Activated T-cell treated with anti-CD3 and anti-CD28 coated beads for 4 hours (primary cell): ENCODE measurements at regions not wholly inside any gene's neighbourhood (a gene's known extent, or its start where the extent isn't known, plus 50 kb on each side); places are given as distances from the start of the nearest gene placed in this dataset.

Source experiments
- DNase-seq: peaks from one replicate; pipeline ENCODE4 v3.0.0-alpha.2; 2020

DNA sequence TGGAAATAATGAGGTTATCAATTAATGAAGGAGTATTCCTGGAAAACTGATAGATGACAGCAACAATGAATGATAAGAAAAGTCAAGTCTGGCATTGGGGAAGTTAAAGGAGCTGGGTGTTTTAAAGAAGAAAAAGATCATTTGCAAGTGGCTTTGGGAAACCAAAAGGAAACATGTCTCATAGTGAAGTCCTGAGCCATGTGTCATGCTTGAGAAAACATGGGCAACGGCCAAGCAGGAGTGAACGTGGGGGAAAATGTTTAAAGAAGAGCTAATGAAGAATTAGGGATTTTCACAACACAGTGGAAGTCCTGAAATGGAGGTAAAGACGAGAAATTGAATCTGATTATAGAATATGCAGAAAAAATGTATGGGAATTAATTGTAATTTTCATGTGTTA, 1383.2 kb upstream of the CELF2 start:
- DNase-seq = no peak

DNA sequence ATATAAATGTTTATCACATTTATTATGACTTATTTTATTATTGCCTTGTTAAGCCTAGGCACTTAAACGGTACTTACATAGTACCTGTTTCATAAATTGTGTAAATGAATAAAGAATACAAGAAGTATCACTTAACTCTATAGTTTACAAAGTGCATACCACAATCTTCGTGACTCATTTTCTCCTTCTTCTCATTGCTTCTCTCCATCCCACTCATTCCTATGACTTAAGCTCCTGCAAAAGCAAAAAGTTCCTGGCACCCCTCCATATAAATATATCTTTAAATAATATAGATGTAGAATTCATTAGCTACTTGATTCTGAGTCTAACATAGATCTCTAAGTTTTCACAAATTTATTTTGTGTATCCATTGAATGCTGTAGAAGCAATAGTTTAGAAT, 1382.0 kb upstream of the CELF2 start:
- DNase-seq = no peak

DNA sequence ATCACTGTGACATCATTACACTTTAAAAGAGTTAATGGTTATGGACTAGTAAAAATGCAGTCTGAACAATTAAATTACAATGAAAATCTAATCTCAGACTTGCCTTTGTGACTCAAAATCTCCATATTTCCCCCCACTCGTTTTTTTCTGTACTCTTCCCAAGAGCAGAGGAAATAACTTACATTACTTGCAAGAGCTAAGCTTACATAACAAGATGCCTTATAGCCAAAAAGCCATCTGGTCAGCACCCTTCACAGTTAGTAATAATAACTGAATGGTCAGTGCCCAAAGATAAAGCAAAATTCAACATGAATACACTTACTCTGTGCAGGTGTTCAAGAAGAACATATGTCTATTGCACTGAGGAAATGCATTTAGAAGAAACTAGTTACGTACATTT, 1381.5 kb upstream of the CELF2 start:
- no peak for DNase-seq

DNA sequence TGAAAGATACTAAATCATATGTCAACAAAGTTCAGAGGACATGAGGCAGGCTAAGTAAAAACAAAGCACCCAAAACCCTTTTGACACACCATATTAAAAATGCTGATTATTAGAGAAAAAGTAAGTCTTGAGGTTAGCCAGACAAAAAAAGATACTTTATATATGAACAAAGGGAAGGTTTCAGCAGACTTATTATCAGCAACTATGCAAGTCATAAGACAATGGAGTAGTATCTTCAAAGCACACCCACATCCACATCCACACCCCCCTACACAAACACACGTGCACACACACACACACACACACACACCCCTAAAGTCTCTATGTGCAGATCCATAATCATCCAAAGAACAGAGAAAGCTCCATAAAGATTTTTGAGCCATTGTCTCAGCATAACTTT, 1373.9 kb upstream of the CELF2 start:
- DNase-seq = no peak

DNA sequence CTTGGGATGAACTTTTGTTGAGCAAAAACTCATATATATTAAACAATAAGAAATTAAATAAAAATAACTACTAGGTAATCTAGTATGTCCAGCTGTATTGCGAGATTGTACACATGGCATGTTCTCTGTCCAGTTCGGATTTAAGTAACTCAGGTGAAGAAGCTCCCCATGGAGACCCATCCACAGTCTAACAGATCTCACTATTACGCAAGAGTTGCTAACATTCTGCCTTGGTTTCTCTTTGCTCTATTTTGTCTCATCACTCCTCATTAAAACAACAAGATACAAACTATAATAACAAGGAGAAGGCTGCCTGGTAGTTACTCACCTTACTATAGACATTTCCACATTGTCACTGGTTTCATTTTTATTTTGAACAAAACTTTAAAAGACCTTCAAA, 1372.3 kb upstream of the CELF2 start:
- DNase-seq = no peak

DNA sequence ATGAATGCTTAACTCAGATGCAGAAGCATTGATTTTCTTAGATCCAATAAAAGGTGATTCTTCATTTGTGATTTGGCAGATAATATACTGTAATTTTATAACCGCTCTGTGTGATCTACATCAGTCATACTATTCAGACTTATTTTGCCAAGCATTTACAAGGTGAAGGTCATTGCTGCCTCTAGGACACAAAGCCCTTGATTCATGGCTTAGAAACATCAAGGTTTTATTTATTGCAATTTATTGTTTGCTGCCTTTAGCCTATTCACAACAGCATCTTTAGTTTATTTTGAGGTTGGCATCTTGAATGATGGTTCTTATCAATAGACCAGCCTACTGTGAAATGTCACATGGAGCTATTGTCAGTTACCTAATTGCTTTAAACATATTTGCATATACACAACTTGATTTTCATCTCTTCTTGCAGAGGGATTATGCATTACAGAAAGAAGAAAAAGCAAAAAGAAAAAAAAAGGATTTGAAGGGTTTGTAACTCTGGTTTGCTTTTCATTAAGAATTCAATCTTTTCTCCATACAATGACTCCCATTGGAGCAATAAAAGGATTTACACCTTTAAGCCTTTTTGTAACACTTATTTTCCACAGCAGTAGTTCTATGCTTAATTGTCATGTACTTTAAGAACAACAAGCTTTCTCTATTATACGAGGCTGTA, 1371.6 kb upstream of the CELF2 start:
- DNase-seq = no peak

DNA sequence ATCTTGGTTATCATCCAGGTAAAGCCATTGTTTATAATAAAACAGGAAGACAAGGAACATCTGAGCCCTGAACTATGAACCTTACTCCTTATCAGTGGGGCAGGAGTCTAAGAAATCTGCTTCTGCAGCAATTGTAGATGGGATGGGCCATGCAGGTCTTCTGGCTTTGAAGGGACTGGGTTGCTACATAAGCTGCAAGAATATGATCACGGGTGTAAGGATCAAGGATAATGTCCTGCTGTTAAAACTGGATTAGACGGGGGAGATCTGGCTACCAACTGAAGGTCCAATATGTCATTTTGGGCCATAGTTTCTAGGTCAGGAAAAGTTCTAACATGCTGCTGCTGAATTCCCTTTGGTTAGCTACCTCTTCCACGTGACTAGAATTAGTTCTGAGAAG, 1363.4 kb upstream of the CELF2 start:
- no peak for DNase-seq

DNA sequence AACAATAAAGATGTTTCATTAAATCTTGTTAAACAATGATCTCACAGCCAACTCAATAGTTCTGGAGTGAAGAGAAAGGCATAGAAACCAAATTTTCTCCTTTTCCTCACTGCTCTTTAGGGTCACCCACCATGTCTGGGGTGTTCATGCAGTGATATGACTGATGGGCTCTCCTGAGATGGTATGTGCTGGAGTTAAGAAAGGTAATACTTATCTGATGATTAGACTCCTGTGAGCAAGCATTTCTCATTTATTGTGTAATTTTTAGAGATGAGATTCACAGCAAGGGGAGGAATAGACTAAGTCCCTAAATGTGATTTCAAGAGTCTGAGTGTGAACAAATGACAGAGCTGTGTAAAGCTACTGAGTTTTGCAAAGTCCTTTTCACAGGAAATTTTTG, 1361.3 kb upstream of the CELF2 start:
- DNase-seq = no peak

DNA sequence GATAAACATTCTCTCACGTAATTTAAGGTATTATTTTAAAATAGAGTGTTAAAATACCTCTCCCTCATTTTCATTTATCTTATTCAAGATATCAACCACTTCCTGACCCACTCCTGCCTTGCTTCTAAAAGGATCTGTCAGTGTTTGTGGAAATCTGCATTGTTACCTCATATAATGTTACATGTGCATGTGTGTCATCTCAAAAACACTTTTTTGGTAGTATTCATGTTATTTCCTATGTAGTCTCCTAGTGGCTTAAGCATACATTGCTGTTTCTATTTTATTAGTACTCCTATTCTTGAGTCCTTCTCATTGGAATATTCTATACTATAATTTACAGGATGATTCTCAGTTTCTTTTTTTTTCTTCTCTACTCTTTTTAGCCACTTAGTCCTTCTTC, 1360.7 kb upstream of the CELF2 start:
- no peak for DNase-seq

DNA sequence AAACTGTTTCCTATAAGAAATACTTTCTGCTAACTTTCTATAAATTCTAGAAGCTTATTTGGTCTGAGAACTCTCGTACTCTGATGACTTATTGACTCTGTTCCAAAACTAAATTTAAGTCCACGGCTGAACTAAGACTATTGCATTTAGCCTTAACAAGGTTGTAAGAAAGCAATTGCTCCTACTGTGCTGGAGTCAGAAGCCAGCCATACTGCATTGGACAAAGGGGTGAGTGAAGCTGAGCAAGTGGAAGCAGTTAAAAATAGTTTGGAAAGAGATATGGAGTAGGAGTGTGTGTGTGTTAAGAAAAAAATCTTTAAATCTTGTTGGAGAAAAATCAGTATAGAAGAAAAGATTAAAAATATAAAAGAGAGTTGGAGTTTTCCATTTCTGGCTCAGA, 1360.1 kb upstream of the CELF2 start:
- no peak for DNase-seq

DNA sequence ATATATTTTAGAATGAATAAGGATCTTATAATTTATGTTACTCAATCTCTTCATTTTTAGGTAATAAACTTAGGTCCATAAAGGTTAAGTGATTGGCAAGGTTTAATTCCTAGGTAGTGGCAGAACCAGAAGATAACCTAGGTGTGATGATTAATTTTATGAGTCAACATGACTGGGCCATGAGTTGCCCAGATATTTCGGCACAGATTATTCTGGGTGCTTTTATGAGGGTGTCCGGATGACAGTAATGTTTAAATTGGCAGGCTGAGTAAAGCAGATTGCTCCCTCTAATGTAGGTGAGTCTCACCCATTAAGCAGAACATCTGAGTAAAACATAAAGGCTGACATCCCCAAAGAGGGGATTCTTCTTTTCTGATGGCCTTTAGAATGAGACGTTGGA, 1349.3 kb upstream of the CELF2 start:
- DNase-seq = no peak

DNA sequence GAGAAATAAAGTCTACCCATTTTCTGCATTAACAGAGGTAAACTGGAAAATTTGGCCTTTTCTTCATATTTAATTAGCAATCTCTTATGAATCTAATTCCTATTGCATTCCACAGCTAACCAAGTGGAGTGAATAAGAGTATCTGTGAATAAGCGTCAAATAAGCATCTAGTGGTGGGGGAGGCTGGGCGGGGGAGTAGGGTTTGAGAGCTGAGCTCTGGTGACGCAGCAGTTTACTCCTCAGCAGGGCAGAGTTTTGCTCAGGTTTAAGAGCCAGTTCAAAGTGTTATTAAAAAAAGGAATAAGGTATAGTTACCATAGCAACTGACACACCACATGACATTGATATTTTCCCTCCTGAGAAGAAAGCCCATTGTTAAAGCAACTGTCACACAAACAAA, 1346.8 kb upstream of the CELF2 start:
- no peak for DNase-seq

DNA sequence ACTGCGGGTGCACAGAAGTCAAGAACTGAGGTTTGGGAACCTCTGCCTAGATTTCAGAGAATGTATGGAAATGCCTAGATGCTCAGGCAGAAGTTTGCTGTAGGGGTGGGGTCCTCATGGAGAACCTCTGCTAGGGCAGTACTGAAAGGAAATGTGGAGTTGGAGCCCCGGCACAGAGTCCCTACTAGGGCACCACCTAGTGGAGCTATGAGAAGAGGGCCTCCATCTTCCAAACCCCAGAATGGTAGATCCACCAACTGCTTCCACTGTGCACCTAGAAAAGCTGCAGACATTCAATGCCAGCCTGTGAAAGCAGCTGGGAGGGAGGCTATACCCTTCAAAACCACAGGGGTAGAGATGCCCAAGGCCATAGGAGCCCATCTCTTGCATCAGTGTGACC, 1336.0 kb upstream of the CELF2 start:
- DNase-seq = no peak

DNA sequence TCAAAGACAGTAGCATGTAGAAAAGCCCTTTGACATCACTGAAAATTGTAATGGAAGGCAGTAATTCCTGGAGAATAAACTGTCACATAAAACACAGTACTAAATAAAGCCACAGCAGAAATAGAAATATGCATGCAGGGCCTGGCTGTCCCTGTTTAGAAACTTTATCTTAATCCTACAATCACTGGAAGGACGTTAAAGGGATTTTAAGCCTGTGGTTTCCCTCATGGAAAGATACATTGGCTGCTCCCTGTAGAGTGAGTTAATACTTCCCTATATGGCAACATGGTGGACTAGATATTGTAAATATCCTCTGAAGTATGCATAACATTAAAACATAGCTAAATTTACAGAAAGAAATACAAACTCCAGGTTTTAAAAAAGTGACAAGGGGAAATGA, 1334.9 kb upstream of the CELF2 start:
- no peak for DNase-seq

DNA sequence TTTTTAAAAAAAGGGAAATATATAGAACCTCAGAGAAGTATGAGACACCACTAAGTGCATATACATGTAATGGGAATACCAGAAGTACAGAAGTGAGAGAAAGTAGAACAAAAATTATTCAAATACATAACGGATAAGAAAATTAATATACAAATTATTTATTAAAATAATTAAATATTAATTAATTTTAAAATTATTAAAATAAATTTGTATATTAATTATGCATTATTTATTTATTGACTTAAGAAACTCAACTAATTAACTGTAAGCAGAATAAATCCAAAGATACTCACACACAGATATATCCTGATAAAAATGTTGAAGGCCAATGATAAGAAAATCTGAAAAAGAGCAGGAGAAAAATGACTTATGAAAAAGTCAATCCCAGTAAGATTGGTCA, 1333.5 kb upstream of the CELF2 start:
- DNase-seq = no peak

DNA sequence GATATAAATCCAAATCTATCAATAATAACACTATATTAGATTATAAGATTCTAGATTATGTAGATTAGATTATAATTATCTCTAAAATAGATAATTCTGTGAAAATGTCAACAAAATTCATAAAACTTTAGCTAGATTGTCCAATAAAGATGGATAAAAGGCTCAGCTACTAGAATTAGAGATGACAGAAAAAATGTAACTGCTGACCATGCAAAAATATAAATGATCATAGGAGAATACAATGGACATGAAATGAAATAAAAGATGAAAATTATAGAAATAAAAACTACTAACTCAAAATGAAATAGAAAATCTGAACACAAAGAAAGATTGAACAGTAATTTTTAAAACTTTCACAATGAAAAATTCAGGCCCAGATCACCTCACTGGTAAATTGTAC, 1332.1 kb upstream of the CELF2 start:
- no peak for DNase-seq

DNA sequence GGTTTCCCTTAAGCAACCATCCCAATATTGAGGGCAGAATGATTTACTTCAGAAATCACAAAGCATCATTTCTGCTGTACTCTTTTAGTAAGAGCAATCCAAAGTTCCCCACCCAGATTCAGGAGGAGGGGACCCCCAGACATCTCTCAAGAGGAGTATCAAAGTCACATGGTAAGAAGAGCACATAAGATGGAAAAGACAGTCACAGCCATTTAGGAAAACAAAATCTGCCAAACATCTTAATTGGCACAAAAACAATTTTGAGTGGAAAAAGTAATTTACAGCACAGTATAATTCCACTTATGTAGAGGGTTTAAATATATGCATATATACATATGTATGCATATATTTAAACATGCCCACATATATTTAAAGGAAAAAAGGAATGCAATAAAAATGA, 1329.0 kb upstream of the CELF2 start:
- no peak for DNase-seq

DNA sequence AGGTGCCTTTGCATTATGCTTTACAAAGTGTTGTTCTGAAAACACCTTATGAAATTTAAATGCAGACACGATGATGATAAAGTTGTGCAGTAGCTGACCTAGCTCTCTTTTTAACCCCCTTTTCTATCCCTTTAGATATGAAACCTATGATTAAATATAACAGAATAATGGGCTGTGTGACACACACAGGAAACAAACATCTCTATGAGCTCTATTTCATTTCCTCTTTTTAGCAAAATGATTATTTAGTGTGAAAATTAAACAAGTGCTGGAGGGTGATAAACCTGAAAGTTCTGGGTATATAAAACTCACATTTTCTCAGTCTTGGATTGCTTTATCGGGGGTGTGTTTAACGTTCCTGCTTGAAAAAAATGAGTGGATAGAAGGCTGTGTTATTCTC, 1310.5 kb upstream of the CELF2 start:
- no peak for DNase-seq

DNA sequence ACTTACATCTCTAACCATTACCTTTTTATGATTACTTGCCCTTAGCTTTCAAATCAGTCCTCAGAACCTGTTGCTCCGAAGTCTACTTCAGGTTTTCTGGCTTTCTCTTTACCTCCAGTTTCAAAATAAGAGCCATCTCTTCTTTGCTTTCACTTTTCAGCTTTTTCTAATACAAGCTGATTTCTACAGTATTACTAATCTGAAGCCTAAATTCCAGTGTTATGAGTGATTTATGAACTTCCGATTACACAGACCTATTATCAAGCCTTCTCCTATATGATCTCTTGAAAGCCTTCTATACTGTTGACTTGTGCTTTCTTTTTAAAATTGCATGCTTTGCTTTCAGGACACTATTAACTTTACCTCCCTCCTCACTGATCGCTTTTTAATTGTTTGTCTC, 1307.8 kb upstream of the CELF2 start:
- no peak for DNase-seq

DNA sequence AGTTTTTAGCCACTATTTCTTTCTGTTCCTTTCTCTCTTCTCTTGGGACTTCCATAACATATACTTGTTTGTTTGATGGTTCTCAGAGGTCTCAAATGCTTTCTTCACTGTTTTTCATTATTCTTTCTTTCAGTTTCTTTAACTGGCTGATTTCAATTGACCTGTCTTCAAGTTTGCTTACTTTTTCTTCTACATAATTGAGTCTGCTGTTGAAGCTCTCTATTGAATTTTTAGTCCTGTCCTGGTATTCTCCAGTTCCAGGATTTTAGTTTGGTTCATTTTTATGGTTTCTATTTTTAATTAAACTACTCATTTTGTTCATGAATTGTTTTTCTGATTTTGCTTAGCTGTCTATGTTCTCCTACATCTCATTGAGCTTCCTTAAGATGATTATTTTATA, 1305.3 kb upstream of the CELF2 start:
- no peak for DNase-seq

DNA sequence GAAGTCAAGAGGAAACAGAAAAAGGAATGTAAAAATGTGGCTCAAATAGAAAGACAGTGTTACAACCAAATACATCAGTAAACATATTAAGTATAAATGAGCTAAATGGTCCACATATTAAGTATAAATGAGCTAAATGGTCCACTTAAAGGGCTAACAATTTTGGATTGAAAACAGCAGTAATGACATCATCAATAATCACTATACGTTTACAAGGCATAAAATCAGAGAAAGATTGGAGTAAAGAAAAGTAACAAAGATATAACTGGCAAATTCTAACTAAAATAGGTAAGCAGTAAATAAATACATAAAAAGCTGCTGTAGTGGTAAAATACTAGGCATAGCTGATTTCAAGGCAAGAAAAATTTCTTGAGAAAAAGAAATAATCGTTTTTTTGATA, 1298.4 kb upstream of the CELF2 start:
- DNase-seq = no peak

DNA sequence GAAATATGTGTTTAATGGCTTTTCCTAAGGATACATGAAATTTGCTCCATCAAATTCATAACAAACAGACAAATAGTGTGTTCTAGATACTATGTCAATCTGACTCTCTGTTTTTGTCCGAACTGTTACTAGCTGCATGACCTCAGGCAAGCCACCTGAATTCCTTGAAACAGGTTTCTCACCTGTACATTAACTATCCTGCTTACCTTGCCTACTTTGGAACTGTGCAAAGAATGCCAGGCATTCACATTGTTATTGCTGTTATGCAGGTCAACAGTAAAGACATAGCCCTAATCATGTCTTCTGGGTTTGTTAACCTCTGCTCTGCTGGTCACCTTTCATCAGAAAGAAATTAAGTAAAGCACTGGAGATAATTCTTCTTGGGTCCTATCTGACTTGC, 1283.9 kb upstream of the CELF2 start:
- no peak for DNase-seq

DNA sequence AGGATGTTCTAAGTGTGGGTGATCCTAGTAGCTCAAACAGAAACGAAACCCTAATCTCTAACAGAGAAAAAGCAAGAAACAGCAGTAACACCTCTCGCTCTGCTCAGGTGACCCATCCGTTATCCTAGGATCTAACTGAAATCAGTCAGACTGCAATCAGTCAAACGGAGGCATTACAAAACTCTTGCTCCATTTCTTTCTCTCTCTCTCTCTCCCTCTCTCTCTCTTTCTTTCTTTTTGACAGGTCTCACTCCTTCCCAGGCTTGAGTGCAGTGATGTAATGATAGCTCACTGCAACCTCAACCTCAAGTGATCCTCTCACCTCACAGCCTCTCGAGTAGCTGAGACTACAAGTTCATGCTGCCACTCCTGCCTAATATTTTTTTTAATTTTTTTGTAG, 1283.5 kb upstream of the CELF2 start:
- no peak for DNase-seq

DNA sequence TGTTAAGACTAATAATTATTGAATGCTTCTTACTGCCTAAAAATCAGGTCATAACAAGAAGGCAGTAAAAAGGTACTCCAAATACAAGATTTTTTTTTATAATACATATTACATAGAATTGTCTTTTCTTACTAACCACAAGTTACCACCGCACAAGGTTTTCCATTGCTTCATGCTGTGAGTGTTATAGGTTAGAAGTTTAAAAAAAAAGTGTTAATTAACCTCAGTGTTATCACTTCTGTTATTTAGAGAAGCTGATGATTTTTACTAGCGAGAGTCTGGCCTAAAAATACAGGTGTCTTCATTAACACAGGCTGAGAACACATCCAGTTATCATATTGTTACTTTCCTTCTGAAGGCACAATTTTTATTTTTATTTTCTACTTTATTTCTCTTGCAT, 1281.9 kb upstream of the CELF2 start:
- DNase-seq = no peak

DNA sequence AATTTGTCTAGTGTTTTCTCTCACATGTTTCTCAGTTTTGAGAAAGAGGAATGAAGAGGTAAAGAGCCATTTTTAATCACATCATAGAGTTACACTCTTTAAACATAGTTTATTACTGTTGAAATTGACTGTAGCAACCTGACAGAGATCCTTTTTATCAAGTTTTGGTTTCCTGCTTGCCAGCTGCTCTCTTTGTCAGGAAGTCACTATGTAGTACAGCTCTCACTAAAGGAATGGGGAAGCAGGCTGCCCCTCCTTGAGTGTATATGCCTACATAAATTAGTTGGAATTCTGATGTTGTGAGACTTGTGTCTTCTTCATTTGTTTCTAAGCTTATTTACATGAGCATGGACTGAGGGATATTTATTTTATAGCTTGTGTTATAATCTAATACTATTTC, 1274.0 kb upstream of the CELF2 start:
- DNase-seq = no peak

DNA sequence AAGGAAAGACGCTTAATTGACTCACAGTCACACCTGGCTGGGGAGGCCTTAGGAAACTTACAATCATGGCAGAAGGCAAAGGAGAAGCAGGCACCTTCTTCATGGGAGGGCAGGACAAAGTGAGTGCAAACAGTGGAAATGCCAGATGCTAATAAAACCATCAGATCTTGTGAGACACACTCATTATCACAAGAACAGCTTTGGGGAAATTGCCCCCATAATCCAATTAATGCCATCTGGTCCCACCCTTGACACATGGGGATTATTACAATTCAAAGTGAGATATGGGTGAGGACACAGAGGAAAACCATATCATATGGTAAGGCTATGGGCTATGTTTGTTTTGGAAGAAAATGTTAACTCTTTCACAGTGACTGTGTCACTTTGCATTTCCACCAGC, 1272.5 kb upstream of the CELF2 start:
- DNase-seq = no peak
